ENCODE measurements at regions not wholly inside any gene's neighbourhood (a gene's known extent, or its start where the extent isn't known, plus 50 kb on each side); places are given as distances from the start of the nearest gene placed in this dataset.

DNA sequence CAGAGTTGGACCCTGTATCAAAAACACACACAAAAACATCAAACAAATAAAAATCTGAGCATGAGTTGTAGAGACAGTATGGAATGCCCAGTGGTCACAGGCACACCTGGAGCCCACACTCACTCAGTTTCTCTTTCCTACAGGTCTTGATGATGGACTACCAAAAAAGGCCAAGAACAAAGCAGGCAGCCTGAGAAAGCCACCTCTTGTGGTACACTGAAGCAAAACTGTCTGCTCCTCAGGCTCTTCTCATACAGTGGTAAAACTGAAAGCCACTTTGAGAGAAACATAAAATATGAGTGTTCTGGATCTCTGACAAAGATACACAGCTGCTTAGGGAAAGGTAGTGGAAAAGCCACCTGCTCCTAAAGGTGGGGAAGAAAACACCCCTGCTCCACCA, 1206.9 kb downstream of the FSTL5 start:
- H3K4me3 ChIP-seq (ENCODE audit: low read length): no peak overlapping the region
- DNase-seq: no peak
- no peaks in the 10 kb centered on the region for H3K36me3 ChIP-seq (ENCODE audit: control insufficient read depth, insufficient read depth, low read length)
- no peak overlapping the region for H3K27ac ChIP-seq (ENCODE audit: low read length)
- H3K9me3 ChIP-seq (ENCODE audit: control insufficient read depth, low read depth, low read length): no peaks in the 10 kb centered on the region
- H3K27me3 ChIP-seq (ENCODE audit: control insufficient read depth, insufficient read depth, low read length): no peaks in the 10 kb centered on the region
- H3K4me1 ChIP-seq (ENCODE audit: control insufficient read depth, insufficient read depth, low read length): no peaks in the 10 kb centered on the region

GRCh38 chr4:160969925-160970324, 1193.9 kb downstream of the FSTL5 start:
- no peak for DNase-seq
- Histone ChIP-seq H3K27ac (ENCODE audit: low read length) (no peak overlapping the region), H3K4me1 (ENCODE audit: control insufficient read depth, insufficient read depth, low read length) (no peaks in the 10 kb centered on the region), H3K9me3 (ENCODE audit: control insufficient read depth, low read depth, low read length) (no peaks in the 10 kb centered on the region), H3K4me3 (ENCODE audit: low read length) (no peak overlapping the region), H3K36me3 (ENCODE audit: control insufficient read depth, insufficient read depth, low read length) (no peaks in the 10 kb centered on the region), H3K27me3 (ENCODE audit: control insufficient read depth, insufficient read depth, low read length) (no peaks in the 10 kb centered on the region)
- WGBS (ENCODE audit: insufficient coverage, low lambda C conversion rate): no CpG with 5 or more reads among the region's 1 CpG

- Histone ChIP-seq H3K27ac (ENCODE audit: low read length) (no peak overlapping the region), H3K27me3 (ENCODE audit: control insufficient read depth, insufficient read depth, low read length) (no peaks in the 10 kb centered on the region), H3K4me1 (ENCODE audit: control insufficient read depth, insufficient read depth, low read length) (no peaks in the 10 kb centered on the region), H3K9me3 (ENCODE audit: control insufficient read depth, low read depth, low read length) (no peaks in the 10 kb centered on the region), H3K36me3 (ENCODE audit: control insufficient read depth, insufficient read depth, low read length) (no peaks in the 10 kb centered on the region), H3K4me3 (ENCODE audit: low read length) (no peak overlapping the region)
- no peak for DNase-seq
- WGBS (ENCODE audit: insufficient coverage, low lambda C conversion rate): no CpG with 5 or more reads among the region's 3 CpGs
These were observed 1183.7 kb downstream of the FSTL5 start for GRCh38 chr4:160980091-160980490.

GRCh38 chr4:160981083-160981482, 1182.7 kb downstream of the FSTL5 start:
- no peaks in the 10 kb centered on the region for H3K27me3 ChIP-seq (ENCODE audit: control insufficient read depth, insufficient read depth, low read length)
- no peaks in the 10 kb centered on the region for H3K4me1 ChIP-seq (ENCODE audit: control insufficient read depth, insufficient read depth, low read length)
- no peak overlapping the region for H3K27ac ChIP-seq (ENCODE audit: low read length)
- no peaks in the 10 kb centered on the region for H3K36me3 ChIP-seq (ENCODE audit: control insufficient read depth, insufficient read depth, low read length)
- no peak overlapping the region for H3K4me3 ChIP-seq (ENCODE audit: low read length)
- H3K9me3 ChIP-seq (ENCODE audit: control insufficient read depth, low read depth, low read length): no peaks in the 10 kb centered on the region
- WGBS (ENCODE audit: insufficient coverage, low lambda C conversion rate): no CpG with 5 or more reads among the region's 2 CpGs
- DNase-seq: peak in 1 of 2 donors; percentile 19

DNA sequence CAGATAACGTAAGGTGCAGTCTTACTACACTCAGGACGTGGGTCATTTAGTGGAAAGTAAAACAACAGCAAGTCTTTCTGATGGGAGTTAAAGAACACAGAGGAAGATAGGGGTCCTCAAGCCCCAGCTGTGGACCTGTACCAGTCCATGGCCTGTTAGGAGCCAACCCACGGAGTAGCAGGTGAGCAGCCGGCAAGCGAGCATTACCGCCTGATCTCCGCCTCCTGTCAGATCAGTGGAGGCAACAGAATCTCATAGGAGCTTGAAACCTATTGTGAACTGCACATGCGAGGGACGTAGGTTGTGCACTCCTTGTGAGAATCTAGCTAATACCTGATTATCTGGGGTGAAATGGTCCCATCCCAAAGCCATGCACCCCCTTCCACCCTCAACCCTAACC, 1180.8 kb downstream of the FSTL5 start:
- WGBS (ENCODE audit: insufficient coverage, low lambda C conversion rate): 100% methylated on average over 1 of the region's 9 CpGs
- Histone ChIP-seq H3K9me3 (ENCODE audit: control insufficient read depth, low read depth, low read length) (no peaks in the 10 kb centered on the region), H3K27ac (ENCODE audit: low read length) (no peak overlapping the region), H3K27me3 (ENCODE audit: control insufficient read depth, insufficient read depth, low read length) (no peaks in the 10 kb centered on the region), H3K4me3 (ENCODE audit: low read length) (no peak overlapping the region), H3K4me1 (ENCODE audit: control insufficient read depth, insufficient read depth, low read length) (no peaks in the 10 kb centered on the region), H3K36me3 (ENCODE audit: control insufficient read depth, insufficient read depth, low read length) (no peaks in the 10 kb centered on the region)
- no peak for DNase-seq

DNA sequence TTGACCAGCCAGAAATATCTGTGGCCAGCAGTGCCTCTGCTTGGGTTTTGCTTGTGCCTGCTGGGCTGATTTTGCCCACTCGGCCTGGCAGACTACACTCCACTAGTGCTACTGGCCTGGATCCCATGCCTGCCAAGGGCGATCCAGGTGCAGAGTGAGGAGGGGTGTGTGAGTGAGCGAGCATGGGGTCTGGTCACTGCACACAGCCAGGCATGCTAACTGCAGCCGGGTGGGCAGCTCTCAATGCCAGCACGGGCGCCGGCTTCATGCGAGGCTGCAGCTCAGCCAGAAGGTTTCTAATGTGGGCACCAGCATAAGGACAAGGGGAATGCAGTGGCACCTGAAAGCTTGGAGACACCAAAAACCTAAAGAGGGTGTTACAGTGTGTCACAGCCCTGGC, 1161.4 kb downstream of the FSTL5 start:
- Histone ChIP-seq H3K27ac (ENCODE audit: low read length) (no peak overlapping the region), H3K36me3 (ENCODE audit: control insufficient read depth, insufficient read depth, low read length) (no peaks in the 10 kb centered on the region), H3K27me3 (ENCODE audit: control insufficient read depth, insufficient read depth, low read length) (no peaks in the 10 kb centered on the region), H3K9me3 (ENCODE audit: control insufficient read depth, low read depth, low read length) (peaks cover 8% of the 10 kb centered on the region), H3K4me3 (ENCODE audit: low read length) (no peak overlapping the region), H3K4me1 (ENCODE audit: control insufficient read depth, insufficient read depth, low read length) (no peaks in the 10 kb centered on the region)
- DNase-seq: no peak
- WGBS (ENCODE audit: insufficient coverage, low lambda C conversion rate): no CpG with 5 or more reads among the region's 8 CpGs

- Histone ChIP-seq H3K27me3 (ENCODE audit: control insufficient read depth, insufficient read depth, low read length) (no peaks in the 10 kb centered on the region), H3K9me3 (ENCODE audit: control insufficient read depth, low read depth, low read length) (peaks cover 8% of the 10 kb centered on the region), H3K36me3 (ENCODE audit: control insufficient read depth, insufficient read depth, low read length) (no peaks in the 10 kb centered on the region), H3K27ac (ENCODE audit: low read length) (no peak overlapping the region), H3K4me1 (ENCODE audit: control insufficient read depth, insufficient read depth, low read length) (no peaks in the 10 kb centered on the region), H3K4me3 (ENCODE audit: low read length) (no peak overlapping the region)
- DNase-seq: no peak
- 100% methylated on average over 2 of the region's 16 CpGs for WGBS (ENCODE audit: insufficient coverage, low lambda C conversion rate)
These were observed 1160.3 kb downstream of the FSTL5 start for GRCh38 chr4:161003418-161004057.

GRCh38 chr4:161005746-161006145, 1158.1 kb downstream of the FSTL5 start:
- H3K4me3 ChIP-seq (ENCODE audit: low read length): no peak overlapping the region
- no peak for DNase-seq
- whole genome bisulfite sequencing (ENCODE audit: insufficient coverage, low lambda C conversion rate): 60% methylated on average over 1 of the region's 2 CpGs
- H3K4me1 ChIP-seq (ENCODE audit: control insufficient read depth, insufficient read depth, low read length): no peaks in the 10 kb centered on the region
- no peaks in the 10 kb centered on the region for H3K27me3 ChIP-seq (ENCODE audit: control insufficient read depth, insufficient read depth, low read length)
- peaks cover 8% of the 10 kb centered on the region for H3K9me3 ChIP-seq (ENCODE audit: control insufficient read depth, low read depth, low read length)
- no peaks in the 10 kb centered on the region for H3K36me3 ChIP-seq (ENCODE audit: control insufficient read depth, insufficient read depth, low read length)
- no peak overlapping the region for H3K27ac ChIP-seq (ENCODE audit: low read length)

DNA sequence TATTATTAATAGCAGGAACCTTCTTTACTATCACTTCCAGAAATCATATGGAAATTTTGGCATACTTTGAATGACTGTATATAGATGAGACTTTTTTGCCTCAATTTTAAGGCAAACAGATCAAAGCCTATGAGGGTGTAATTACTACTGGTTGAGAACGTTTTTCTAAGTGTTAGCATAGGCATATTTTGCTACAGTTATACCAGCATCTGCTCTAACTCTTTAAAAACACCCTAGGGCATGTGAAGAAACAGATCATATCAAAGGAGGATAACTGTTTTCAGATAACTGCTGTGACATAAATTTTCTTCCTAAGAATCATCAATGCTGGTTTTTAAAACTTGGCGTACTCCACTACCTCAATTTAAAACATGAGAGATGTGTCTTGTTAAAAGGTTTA, 1155.3 kb downstream of the FSTL5 start:
- no peak for DNase-seq
- H3K36me3 ChIP-seq (ENCODE audit: control insufficient read depth, insufficient read depth, low read length): no peaks in the 10 kb centered on the region
- WGBS (ENCODE audit: insufficient coverage, low lambda C conversion rate): 80% methylated on average over 2 of the region's 2 CpGs

GRCh38 chr4:161010227-161010626, 1153.6 kb downstream of the FSTL5 start:
- H3K27me3 ChIP-seq (ENCODE audit: control insufficient read depth, insufficient read depth, low read length): no peaks in the 10 kb centered on the region
- no peaks in the 10 kb centered on the region for H3K36me3 ChIP-seq (ENCODE audit: control insufficient read depth, insufficient read depth, low read length)
- no CpG with 5 or more reads among the region's 2 CpGs for WGBS (ENCODE audit: insufficient coverage, low lambda C conversion rate)
- no peak overlapping the region for H3K4me3 ChIP-seq (ENCODE audit: low read length)
- DNase-seq: no peak
- H3K9me3 ChIP-seq (ENCODE audit: control insufficient read depth, low read depth, low read length): no peaks in the 10 kb centered on the region
- no peaks in the 10 kb centered on the region for H3K4me1 ChIP-seq (ENCODE audit: control insufficient read depth, insufficient read depth, low read length)
- no peak overlapping the region for H3K27ac ChIP-seq (ENCODE audit: low read length)

More for the DNA sequence above, 1155.3 kb downstream of the FSTL5 start:
- no peak overlapping the region for H3K4me3 ChIP-seq (ENCODE audit: low read length)
- no peaks in the 10 kb centered on the region for H3K27me3 ChIP-seq (ENCODE audit: control insufficient read depth, insufficient read depth, low read length)
- H3K4me1 ChIP-seq (ENCODE audit: control insufficient read depth, insufficient read depth, low read length): no peaks in the 10 kb centered on the region
- peaks cover 1% of the 10 kb centered on the region for H3K9me3 ChIP-seq (ENCODE audit: control insufficient read depth, low read depth, low read length)
- H3K27ac ChIP-seq (ENCODE audit: low read length): no peak overlapping the region
